ENCODE measurements at regions not wholly inside any gene's neighbourhood (a gene's known extent, or its start where the extent isn't known, plus 50 kb on each side); places are given as distances from the start of the nearest gene placed in this dataset.
"Not testable (repeated sequence)": the region's sequence is repeated elsewhere in the genome, so short reads cannot be mapped to it uniquely, and the experiment has no call there.

GRCh38 chr2:225757248-225757647, 357.7 kb downstream of the NYAP2 start:
- Mint-ChIP-seq H3K4me1 (ENCODE audit: low read depth) (no peaks in the 10 kb centered on the region), H3K9me3 (no peaks in the 10 kb centered on the region), H3K27me3 (peaks cover 2% of the 10 kb centered on the region), H3K27ac (no peak overlapping the region), H3K36me3 (ENCODE audit: low read depth) (no peaks in the 10 kb centered on the region), H3K4me3 (no peak overlapping the region)
- no peak for TF ChIP-seq CTCF (IDR thresholded peaks at IDR 0.05)
- ATAC-seq (no peak), DNase-seq (no peak)
- intact Hi-C loops (cut with micrococcal nuclease), result no loop called here
- POLR2A ChIA-PET, result no interaction called here
- CTCF ChIA-PET, result interaction anchor here (1.8 kb wide), 1 partner anchor 92 kb away, joined by 4 read pairs; no protein-coding TSS in a partner anchor

- ChIA-PET CTCF (no interaction called here), POLR2A (no interaction called here)
- no peak for ATAC-seq
- peaks cover 2% of the 10 kb centered on the region for H3K27me3 Mint-ChIP-seq
- H3K4me1 Mint-ChIP-seq (ENCODE audit: low read depth), result no peaks in the 10 kb centered on the region
- H3K36me3 Mint-ChIP-seq (ENCODE audit: low read depth), result no peaks in the 10 kb centered on the region
- no peak for DNase-seq
- no peaks in the 10 kb centered on the region for H3K9me3 Mint-ChIP-seq
- no peak overlapping the region for H3K4me3 Mint-ChIP-seq
- H3K27ac Mint-ChIP-seq, result no peak overlapping the region
- no peak for TF ChIP-seq CTCF (IDR thresholded peaks at IDR 0.05)
- intact Hi-C loops (cut with micrococcal nuclease), result no loop called here
These were observed 356.7 kb downstream of the NYAP2 start for GRCh38 chr2:225756198-225756597.

GRCh38 chr2:225748609-225749008, 349.1 kb downstream of the NYAP2 start:
- ChIA-PET POLR2A (no interaction called here), CTCF (no interaction called here)
- Mint-ChIP-seq H3K4me1 (ENCODE audit: low read depth) (no peaks in the 10 kb centered on the region), H3K36me3 (ENCODE audit: low read depth) (no peaks in the 10 kb centered on the region), H3K4me3 (no peak overlapping the region), H3K27ac (no peak overlapping the region), H3K27me3 (no peaks in the 10 kb centered on the region), H3K9me3 (no peaks in the 10 kb centered on the region)
- TF ChIP-seq CTCF (IDR thresholded peaks at IDR 0.05), result no peak
- DNase-seq (no peak), ATAC-seq (no peak)
- intact Hi-C loops (cut with micrococcal nuclease), result no loop called here

- H3K4me1 Mint-ChIP-seq (ENCODE audit: low read depth); H3K36me3 Mint-ChIP-seq (ENCODE audit: low read depth); ATAC-seq; DNase-seq; CTCF ChIA-PET; H3K4me3 Mint-ChIP-seq; H3K27ac Mint-ChIP-seq; intact Hi-C loops (cut with micrococcal nuclease); H3K27me3 Mint-ChIP-seq; POLR2A ChIA-PET; H3K9me3 Mint-ChIP-seq: not testable (repeated sequence)
These were observed 344.5 kb downstream of the NYAP2 start for GRCh38 chr2:225743996-225744395.

- no peak overlapping the region for H3K4me3 Mint-ChIP-seq
- ChIA-PET CTCF (no interaction called here), POLR2A (no interaction called here)
- intact Hi-C loops (cut with micrococcal nuclease), result no loop called here
- no peak for DNase-seq
- peaks cover 1% of the 10 kb centered on the region for H3K27me3 Mint-ChIP-seq
- ATAC-seq, result no peak
- H3K4me1 Mint-ChIP-seq (ENCODE audit: low read depth), result no peaks in the 10 kb centered on the region
- no peaks in the 10 kb centered on the region for H3K9me3 Mint-ChIP-seq
- no peaks in the 10 kb centered on the region for H3K36me3 Mint-ChIP-seq (ENCODE audit: low read depth)
- no peak for TF ChIP-seq CTCF (IDR thresholded peaks at IDR 0.05)
- H3K27ac Mint-ChIP-seq, result no peak overlapping the region
These were observed 343.0 kb downstream of the NYAP2 start for GRCh38 chr2:225742487-225742886.

GRCh38 chr2:225740086-225740485, 340.6 kb downstream of the NYAP2 start:
- Mint-ChIP-seq H3K4me1 (ENCODE audit: low read depth) (no peaks in the 10 kb centered on the region), H3K36me3 (ENCODE audit: low read depth) (no peaks in the 10 kb centered on the region), H3K27me3 (peaks cover 1% of the 10 kb centered on the region), H3K27ac (no peak overlapping the region), H3K4me3 (no peak overlapping the region), H3K9me3 (no peaks in the 10 kb centered on the region)
- POLR2A ChIA-PET, result no interaction called here
- intact Hi-C loops (cut with micrococcal nuclease), result no loop called here
- TF ChIP-seq CTCF (IDR thresholded peaks at IDR 0.05), result no peak
- ATAC-seq (no peak), DNase-seq (no peak)
- CTCF ChIA-PET, result no interaction called here
